ENCODE measurements at regions not wholly inside any gene's neighbourhood (a gene's known extent, or its start where the extent isn't known, plus 50 kb on each side); places are given as distances from the start of the nearest gene placed in this dataset.

GRCh38 chr13:37986811-37987210 lies 117.2 kb upstream of the TRPC4 start:
- CTCF ChIA-PET = no interaction called here

GRCh38 chr13:37985281-37985680 lies 115.7 kb upstream of the TRPC4 start:
- DNase-seq (ENCODE audit: low read depth, low spot score) (no peak), ATAC-seq (no peak)
- ChIA-PET POLR2A (no interaction called here), CTCF (no interaction called here)
- BruUV-seq (replicated peaks) = no TSS peak
- Histone ChIP-seq H3K36me3 (ENCODE audit: control insufficient read depth, insufficient read depth, low read length) (no peaks in the 10 kb centered on the region), H3K27ac (ENCODE audit: low read length) (no peak overlapping the region), H3K4me3 (ENCODE audit: low read depth in 2 of 2, low read length in 2 of 2) (no peak overlapping the region), H3K9me3 (ENCODE audit: control insufficient read depth, insufficient read depth, low read depth, low read length) (no peaks in the 10 kb centered on the region), H3K4me1 (ENCODE audit: control insufficient read depth, insufficient read depth, low read length) (no peaks in the 10 kb centered on the region), H3K27me3 (ENCODE audit: control insufficient read depth, insufficient read depth, low read length) (no peaks in the 10 kb centered on the region)
- TF ChIP-seq REST (IDR thresholded peaks at IDR 0.05; ENCODE audit: insufficient read depth in 1 of 2, low read depth in 2 of 2, low read length in 1 of 2) = no peak
- TF ChIP-seq SIN3A (IDR thresholded peaks at IDR 0.05; ENCODE audit: borderline replicate concordance, insufficient read depth, low read depth, low read length) = no peak
- TF ChIP-seq TCF7L2 (IDR thresholded peaks at IDR 0.05; ENCODE audit: low read depth, low read length) = no peak
- no peak for TF ChIP-seq CTCF (IDR thresholded peaks at IDR 0.05)
- TF ChIP-seq POLR2AphosphoS5 (IDR thresholded peaks at IDR 0.05; ENCODE audit: low read depth, low read length) = no peak
- in situ Hi-C loops (cut with HindIII; ENCODE audit: low pct_unique_long_range_greater_than_20kb, low sequenced_read_pairs) = no loop called here
- intact Hi-C loops (cut with micrococcal nuclease; ENCODE audit: unreplicated experiment) = no loop called here

More at GRCh38 chr13:37986811-37987210, 117.2 kb upstream of the TRPC4 start:
- H3K4me1 ChIP-seq (ENCODE audit: control insufficient read depth, insufficient read depth, low read length) = no peaks in the 10 kb centered on the region
- POLR2A ChIA-PET = no interaction called here
- no peak overlapping the region for H3K4me3 ChIP-seq (ENCODE audit: low read depth in 2 of 2, low read length in 2 of 2)
- H3K27ac ChIP-seq (ENCODE audit: low read length) = no peak overlapping the region
- BruUV-seq (replicated peaks) = no TSS peak
- no peak for ATAC-seq
- in situ Hi-C loops (cut with HindIII; ENCODE audit: low pct_unique_long_range_greater_than_20kb, low sequenced_read_pairs) (no loop called here), intact Hi-C loops (cut with micrococcal nuclease; ENCODE audit: unreplicated experiment) (no loop called here)
- TF ChIP-seq REST (IDR thresholded peaks at IDR 0.05; ENCODE audit: insufficient read depth in 1 of 2, low read depth in 2 of 2, low read length in 1 of 2) (no peak), SIN3A (IDR thresholded peaks at IDR 0.05; ENCODE audit: borderline replicate concordance, insufficient read depth, low read depth, low read length) (no peak), TCF7L2 (IDR thresholded peaks at IDR 0.05; ENCODE audit: low read depth, low read length) (no peak), POLR2AphosphoS5 (IDR thresholded peaks at IDR 0.05; ENCODE audit: low read depth, low read length) (no peak), CTCF (IDR thresholded peaks at IDR 0.05) (no peak)
- H3K9me3 ChIP-seq (ENCODE audit: control insufficient read depth, insufficient read depth, low read depth, low read length) = no peaks in the 10 kb centered on the region
- no peak for DNase-seq (ENCODE audit: low read depth, low spot score)
- no peaks in the 10 kb centered on the region for H3K27me3 ChIP-seq (ENCODE audit: control insufficient read depth, insufficient read depth, low read length)
- no peaks in the 10 kb centered on the region for H3K36me3 ChIP-seq (ENCODE audit: control insufficient read depth, insufficient read depth, low read length)
